Endothelial cell of umbilical vein (primary cell): ENCODE measurements at regions not wholly inside any gene's neighbourhood (a gene's known extent, or its start where the extent isn't known, plus 50 kb on each side); places are given as distances from the start of the nearest gene placed in this dataset.

ENCODE experiments used
- BruUV-seq: library from RNA; stranded (reverse); fragments of 400-500 nt; replicated peaks from 2 replicates; lab custom pipeline; 2021; lab: Mats Ljungman, UMichigan
- CTCF ChIA-PET: fragments of 300-600, 350-600 bp; sonication (Branson Sonifier 250); formaldehyde crosslinking; loops from one replicate; lab custom pipeline; 2021; ENCODE audit warnings: antibody characterized with exemption, inconsistent platforms; lab: Charles Lee
- POLR2A ChIA-PET: fragments of 300-600, 350-600 bp; sonication (Branson Sonifier 250); formaldehyde crosslinking; loops from one replicate; lab custom pipeline; 2021; ENCODE audit warnings: antibody characterized with exemption, inconsistent platforms; lab: Charles Lee
- DNase-seq: peaks from one replicate; pipeline ENCODE4 v3.0.0-alpha.2; 2011; ENCODE audit warnings: low read depth, low spot score
- FAIRE-seq: peaks from 2 replicates; lab custom pipeline; 2011; peaks lifted over from hg19 to GRCh38; lab: Jason Lieb, UNC
- H2AFZ ChIP-seq: 2 replicates; pipeline ENCODE4 v1.6.0; 2012; ENCODE audit warnings: low read depth, low read length, control low read depth, inconsistent platforms
- H3K27ac ChIP-seq: 2 replicates; pipeline ENCODE4 v1.5.1; 2011; ENCODE audit warnings: low read depth, mild to moderate bottlenecking, control low read depth, low read length, moderate library complexity; ENCODE audit not compliant: insufficient read depth
- H3K27me3 ChIP-seq, 2 experiments: 2 replicates each; pipeline versions ENCODE4 v1.6.0 to v1.6.1; 2011; ENCODE audit warnings: low read length in 2 of 2, mixed read lengths in 1 of 2; ENCODE audit not compliant: control insufficient read depth in 2 of 2, insufficient read depth in 2 of 2
- H3K36me3 ChIP-seq, 2 experiments: 2 replicates in 1 of 2; 3 replicates in 1 of 2; pipeline ENCODE4 v1.5.1; 2011; ENCODE audit warnings: low read length in 2 of 2, mild to moderate bottlenecking in 1 of 2, moderate library complexity in 1 of 2; ENCODE audit not compliant: control insufficient read depth in 2 of 2, insufficient read depth in 2 of 2; ENCODE audit errors: extremely low read depth in 1 of 2
- H3K4me1 ChIP-seq: 3 replicates; pipeline ENCODE4 v1.5.1; 2011; ENCODE audit warnings: mild to moderate bottlenecking, low read length; ENCODE audit not compliant: control insufficient read depth, insufficient read depth; ENCODE audit errors: extremely low read depth
- H3K4me2 ChIP-seq: 2 replicates; pipeline ENCODE4 v1.6.1; 2011; ENCODE audit warnings: low read length, control low read depth, mixed read lengths; ENCODE audit not compliant: insufficient read depth
- H3K4me3 ChIP-seq, 3 experiments: fragments of 200-600 bp in 1 of 3; sonication (generic), shearing (Covaris generic) in 1 of 3; replicated peaks in 1 of 3; 2 replicates each; pipeline ENCODE4 v1.5.1; 2011 to 2016; ENCODE audit warnings: control low read depth in 3 of 3, low read length in 3 of 3, mild to moderate bottlenecking in 2 of 3, inconsistent platforms in 1 of 3, low read depth in 1 of 3, moderate library complexity in 1 of 3; ENCODE audit not compliant: insufficient read depth in 1 of 3
- H3K79me2 ChIP-seq: 2 replicates; pipeline ENCODE4 v1.6.0; 2012; ENCODE audit warnings: low read length, inconsistent platforms; ENCODE audit not compliant: control insufficient read depth, insufficient read depth
- H3K9ac ChIP-seq: replicated peaks from 2 replicates; pipeline ENCODE3; 2011; ENCODE audit warnings: low read length, control low read depth; ENCODE audit not compliant: insufficient read depth; ENCODE audit errors: extremely low read depth
- H3K9me1 ChIP-seq: replicated peaks from 3 replicates; pipeline ENCODE4 v1.6.0; 2011; ENCODE audit warnings: mild to moderate bottlenecking, low read length; ENCODE audit not compliant: control insufficient read depth, insufficient read depth; ENCODE audit errors: extremely low read depth
- H3K9me3 ChIP-seq: replicated peaks from 2 replicates; pipeline ENCODE4 v1.5.1; 2012; ENCODE audit warnings: low read length, inconsistent platforms; ENCODE audit not compliant: control insufficient read depth, insufficient read depth
- H4K20me1 ChIP-seq: replicated peaks from 2 replicates; pipeline ENCODE3; 2011; ENCODE audit warnings: mild to moderate bottlenecking, low read length; ENCODE audit not compliant: control insufficient read depth, insufficient read depth; ENCODE audit errors: extremely low read depth
- EZH2 ChIP-seq: IDR thresholded peaks from 2 replicates; pipeline ENCODE4 v1.6.1; 2012; ENCODE audit warnings: borderline replicate concordance, low read depth, mild to moderate bottlenecking, moderate library complexity, low read length, inconsistent platforms; ENCODE audit not compliant: severe bottlenecking
- FOS ChIP-seq: IDR thresholded peaks from 2 replicates; pipeline ENCODE4 v1.6.1; 2011; ENCODE audit warnings: mild to moderate bottlenecking, low read length, moderate library complexity, borderline replicate concordance; ENCODE audit not compliant: insufficient read depth
- POLR2A ChIP-seq: IDR thresholded peaks from 2 replicates; pipeline ENCODE4 v1.6.1; 2012; ENCODE audit warnings: low read depth, mild to moderate bottlenecking, control low read depth, low read length
- POLR2AphosphoS5 ChIP-seq: IDR thresholded peaks from 2 replicates; pipeline ENCODE4 v1.6.1; 2012; ENCODE audit warnings: low read depth, mild to moderate bottlenecking, control low read depth, low read length, moderate library complexity; ENCODE audit not compliant: insufficient read depth
- dilution Hi-C: fragments of 300-500 bp; cut with MboI; formaldehyde crosslinking; loops from one replicate; pipeline ENCODE4 v1.15.0; 2019; ENCODE audit warnings: low sequenced_read_pairs; ENCODE audit not compliant: extremely low pct_ligation_motif_present
- intact Hi-C: fragments of 100-400 bp; cut with micrococcal nuclease; formaldehyde crosslinking; loops from one replicate; pipeline ENCODE4 v1.10.0; 2022
- TF ChIP-seq, protein P1 (sequence below): IDR thresholded peaks from 2 replicates; pipeline ENCODE4 v1.6.1; 2011; ENCODE audit not compliant: insufficient read depth, insufficient read length
- TF ChIP-seq, protein P2 (sequence below), 2 donors: IDR thresholded peaks; 1 replicate in 1 of 2; 2 replicates in 1 of 2; pipeline ENCODE4 v1.5.1; 2011; ENCODE audit warnings: low read length in 2 of 2, mild to moderate bottlenecking in 2 of 2, moderate library complexity in 2 of 2, control low read depth in 1 of 2, inconsistent platforms in 1 of 2, low read depth in 1 of 2; ENCODE audit not compliant: insufficient read depth in 1 of 2; ENCODE audit errors: extremely low read depth in 1 of 2

DNA sequence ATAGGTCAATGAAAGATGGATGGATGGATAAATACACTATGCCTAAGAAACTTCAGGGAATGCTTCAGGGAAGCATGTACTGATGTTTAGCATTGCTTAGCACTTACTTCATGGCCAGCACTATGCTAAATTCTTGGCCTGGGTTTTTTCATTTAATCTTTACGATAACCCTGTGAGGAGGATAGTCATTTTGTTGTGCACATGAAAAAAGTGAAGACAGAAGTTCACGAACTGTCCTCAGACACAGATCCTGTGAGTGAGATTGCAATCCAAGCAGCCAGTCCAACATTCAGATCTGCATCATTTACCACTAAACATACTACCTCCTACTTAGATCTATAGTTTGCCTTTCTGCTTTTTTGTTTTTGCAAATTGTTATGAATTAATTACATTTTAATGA lies 510.8 kb upstream of the AGTR1 start:
- TF ChIP-seq POLR2A, result no peak
- H3K4me1 ChIP-seq, result no peaks in the 10 kb centered on the region
- no peak overlapping the region for H3K4me3 ChIP-seq
- intact Hi-C loops, result no loop called here
- no peak overlapping the region for H3K4me2 ChIP-seq
- H3K27me3 ChIP-seq, result no peaks in the 10 kb centered on the region
- dilution Hi-C loops, result no loop called here
- BruUV-seq, result no TSS peak
- no peaks in the 10 kb centered on the region for H3K9me3 ChIP-seq
- no peak overlapping the region for H3K9ac ChIP-seq
- H2AFZ ChIP-seq, result no peak overlapping the region
- DNase-seq, result no peak
- ChIA-PET CTCF (no interaction called here), POLR2A (no interaction called here)
- H4K20me1 ChIP-seq, result no peaks in the 10 kb centered on the region
- H3K9me1 ChIP-seq, result no peaks in the 10 kb centered on the region
- no peaks in the 10 kb centered on the region for H3K79me2 ChIP-seq
- no peaks in the 10 kb centered on the region for H3K36me3 ChIP-seq
- FAIRE-seq, result no peak
- H3K27ac ChIP-seq, result no peak overlapping the region

DNA sequence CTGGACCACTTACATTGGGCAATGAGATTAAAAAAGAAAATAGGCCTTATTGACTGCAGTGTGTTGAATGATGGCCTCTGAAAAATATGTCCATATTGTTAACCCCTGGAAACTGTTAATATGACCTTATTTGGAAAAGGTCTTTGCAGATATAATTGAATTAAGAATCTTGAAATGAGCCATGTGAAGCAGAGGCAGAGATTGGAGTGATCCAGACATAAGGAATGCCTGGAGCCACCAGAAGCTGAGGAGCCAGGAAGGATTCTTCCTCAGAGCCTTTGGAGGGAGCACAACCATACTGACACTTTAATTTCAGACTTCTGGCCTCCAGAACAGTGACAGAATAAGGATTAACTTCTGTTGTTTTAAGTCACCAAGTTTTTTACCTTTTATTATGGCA lies 510.4 kb upstream of the AGTR1 start:
- ChIA-PET CTCF (no interaction called here), POLR2A (no interaction called here)
- dilution Hi-C loops, result no loop called here
- TF ChIP-seq EZH2 (no peak), FOS (no peak), POLR2AphosphoS5 (no peak)
- TF ChIP-seq, protein P1, sequence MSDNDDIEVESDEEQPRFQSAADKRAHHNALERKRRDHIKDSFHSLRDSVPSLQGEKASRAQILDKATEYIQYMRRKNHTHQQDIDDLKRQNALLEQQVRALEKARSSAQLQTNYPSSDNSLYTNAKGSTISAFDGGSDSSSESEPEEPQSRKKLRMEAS, result no peak
- TF ChIP-seq, protein P2, sequence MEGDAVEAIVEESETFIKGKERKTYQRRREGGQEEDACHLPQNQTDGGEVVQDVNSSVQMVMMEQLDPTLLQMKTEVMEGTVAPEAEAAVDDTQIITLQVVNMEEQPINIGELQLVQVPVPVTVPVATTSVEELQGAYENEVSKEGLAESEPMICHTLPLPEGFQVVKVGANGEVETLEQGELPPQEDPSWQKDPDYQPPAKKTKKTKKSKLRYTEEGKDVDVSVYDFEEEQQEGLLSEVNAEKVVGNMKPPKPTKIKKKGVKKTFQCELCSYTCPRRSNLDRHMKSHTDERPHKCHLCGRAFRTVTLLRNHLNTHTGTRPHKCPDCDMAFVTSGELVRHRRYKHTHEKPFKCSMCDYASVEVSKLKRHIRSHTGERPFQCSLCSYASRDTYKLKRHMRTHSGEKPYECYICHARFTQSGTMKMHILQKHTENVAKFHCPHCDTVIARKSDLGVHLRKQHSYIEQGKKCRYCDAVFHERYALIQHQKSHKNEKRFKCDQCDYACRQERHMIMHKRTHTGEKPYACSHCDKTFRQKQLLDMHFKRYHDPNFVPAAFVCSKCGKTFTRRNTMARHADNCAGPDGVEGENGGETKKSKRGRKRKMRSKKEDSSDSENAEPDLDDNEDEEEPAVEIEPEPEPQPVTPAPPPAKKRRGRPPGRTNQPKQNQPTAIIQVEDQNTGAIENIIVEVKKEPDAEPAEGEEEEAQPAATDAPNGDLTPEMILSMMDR (IDR thresholded peaks at IDR 0.05; ENCODE audit: extremely low read depth in 1 of 2, insufficient read depth in 1 of 2, low read depth in 1 of 2, low read length in 2 of 2), result no peak
- Histone ChIP-seq H3K4me3 (no peak overlapping the region), H3K9me3 (no peaks in the 10 kb centered on the region), H3K27ac (no peak overlapping the region), H3K79me2 (no peaks in the 10 kb centered on the region), H3K27me3 (no peaks in the 10 kb centered on the region), H3K9me1 (no peaks in the 10 kb centered on the region), H3K36me3 (no peaks in the 10 kb centered on the region), H4K20me1 (no peaks in the 10 kb centered on the region), H2AFZ (no peak overlapping the region), H3K9ac (no peak overlapping the region), H3K4me1 (no peaks in the 10 kb centered on the region), H3K4me2 (no peak overlapping the region)
- DNase-seq (no peak), FAIRE-seq (no peak)
- BruUV-seq, result no TSS peak
- intact Hi-C loops, result no loop called here
